Hepatocyte (in vitro differentiated cells): ENCODE measurements at regions not wholly inside any gene's neighbourhood (a gene's known extent, or its start where the extent isn't known, plus 50 kb on each side); places are given as distances from the start of the nearest gene placed in this dataset.

Experiments used
- DNase-seq: peaks from one replicate; pipeline ENCODE4 v3.0.0-alpha.2; 2016; ENCODE audit warnings: low spot score
- H2AFZ ChIP-seq: fragments of 200-600 bp; sonication (generic); 2 replicates; pipeline ENCODE4 v1.6.0; 2016; ENCODE audit warnings: antibody characterized with exemption, mild to moderate bottlenecking
- H3K27ac ChIP-seq: fragments of 200-600 bp; sonication (generic); 2 replicates; pipeline ENCODE4 v1.5.1; 2016; ENCODE audit warnings: mild to moderate bottlenecking
- H3K27me3 ChIP-seq: fragments of 200-600 bp; sonication (generic); 2 replicates; pipeline ENCODE4 v1.6.1; 2016
- H3K36me3 ChIP-seq: fragments of 200-600 bp; sonication (generic); replicated peaks from 2 replicates; pipeline ENCODE4 v1.5.1; 2016; ENCODE audit warnings: low read depth; ENCODE audit not compliant: insufficient read depth
- H3K4me1 ChIP-seq: fragments of 200-600 bp; sonication (generic); 2 replicates; pipeline ENCODE4 v1.5.1; 2016; ENCODE audit warnings: mild to moderate bottlenecking, moderate library complexity; ENCODE audit not compliant: insufficient read depth
- H3K4me2 ChIP-seq: fragments of 200-600 bp; sonication (generic); 2 replicates; pipeline ENCODE4 v1.6.0; 2016
- H3K4me3 ChIP-seq: fragments of 200-600 bp; sonication (generic); 2 replicates; pipeline ENCODE4 v1.5.1; 2016; ENCODE audit warnings: mild to moderate bottlenecking
- H3K79me2 ChIP-seq: fragments of 200-600 bp; sonication (generic); 2 replicates; pipeline ENCODE4 v1.6.0; 2017; ENCODE audit warnings: mild to moderate bottlenecking
- H3K9me2 ChIP-seq: fragments of 200-600 bp; sonication (generic); replicated peaks from 2 replicates; pipeline ENCODE4 v1.6.0; 2017; ENCODE audit warnings: mild to moderate bottlenecking; ENCODE audit not compliant: insufficient read depth
- H3K9me3 ChIP-seq: fragments of 200-600 bp; sonication (generic); 2 replicates; pipeline ENCODE4 v1.5.1; 2016; ENCODE audit warnings: low read depth, mild to moderate bottlenecking
- H4K20me1 ChIP-seq: fragments of 200-600 bp; sonication (generic); 2 replicates; pipeline ENCODE4 v1.6.0; 2016; ENCODE audit warnings: mild to moderate bottlenecking; ENCODE audit not compliant: insufficient read depth, poor library complexity, severe bottlenecking
- EZH2 ChIP-seq: fragments of 200-600 bp; sonication (generic); IDR thresholded peaks from 2 replicates; pipeline ENCODE4 v1.6.1; 2016; ENCODE audit warnings: antibody characterized with exemption, mild to moderate bottlenecking, borderline replicate concordance
- EZH2phosphoT487 ChIP-seq: fragments of 200-600 bp; sonication (generic); IDR thresholded peaks from one replicate; pipeline ENCODE4 v1.6.1; 2018; ENCODE audit warnings: antibody characterized with exemption, mild to moderate bottlenecking, low read depth, moderate library complexity; ENCODE audit not compliant: unreplicated experiment, severe bottlenecking
- WGBS: methylation state at CpG from one replicate; pipeline ENCODE4 v1.1.6; 2016; ENCODE audit warnings: low lambda C conversion rate; ENCODE audit errors: missing lambda C conversion rate; 5-methylcytosine and 5-hydroxymethylcytosine counted together
- TF ChIP-seq, protein P1 (sequence below): fragments of 200-600 bp; sonication (generic); IDR thresholded peaks from 2 replicates; pipeline ENCODE4 v1.5.1; 2016; ENCODE audit warnings: antibody characterized with exemption, mild to moderate bottlenecking; ENCODE audit not compliant: poor library complexity

DNA sequence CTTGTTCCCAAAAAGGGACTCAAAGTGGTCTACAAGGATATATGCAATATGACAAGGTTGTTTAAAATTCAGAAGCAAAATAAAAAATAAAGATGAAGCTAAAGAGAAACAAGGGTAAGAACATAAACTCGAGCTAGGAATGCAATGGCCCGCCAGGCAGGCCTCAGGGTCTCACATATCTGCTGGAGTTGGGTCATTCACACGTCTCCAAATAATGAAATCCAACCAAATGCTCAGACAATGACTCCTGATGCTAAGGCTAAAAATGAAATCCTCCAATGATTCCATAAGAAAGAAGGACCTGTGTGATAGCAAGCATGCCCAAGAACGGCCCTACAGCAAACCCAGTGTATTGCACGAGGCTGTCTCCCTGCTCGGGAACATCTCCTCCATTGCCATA lies 153.3 kb upstream of the ETS2 start:
- Histone ChIP-seq H3K79me2 (no peaks in the 10 kb centered on the region), H3K36me3 (no peaks in the 10 kb centered on the region), H4K20me1 (no peaks in the 10 kb centered on the region), H3K4me1 (no peaks in the 10 kb centered on the region), H3K4me2 (no peak overlapping the region), H3K27ac (no peak overlapping the region), H3K9me2 (no peaks in the 10 kb centered on the region), H3K4me3 (no peak overlapping the region), H2AFZ (no peak overlapping the region), H3K27me3 (peaks cover 41% of the 10 kb centered on the region), H3K9me3 (no peaks in the 10 kb centered on the region)
- TF ChIP-seq EZH2 = no peak
- TF ChIP-seq, protein P1, sequence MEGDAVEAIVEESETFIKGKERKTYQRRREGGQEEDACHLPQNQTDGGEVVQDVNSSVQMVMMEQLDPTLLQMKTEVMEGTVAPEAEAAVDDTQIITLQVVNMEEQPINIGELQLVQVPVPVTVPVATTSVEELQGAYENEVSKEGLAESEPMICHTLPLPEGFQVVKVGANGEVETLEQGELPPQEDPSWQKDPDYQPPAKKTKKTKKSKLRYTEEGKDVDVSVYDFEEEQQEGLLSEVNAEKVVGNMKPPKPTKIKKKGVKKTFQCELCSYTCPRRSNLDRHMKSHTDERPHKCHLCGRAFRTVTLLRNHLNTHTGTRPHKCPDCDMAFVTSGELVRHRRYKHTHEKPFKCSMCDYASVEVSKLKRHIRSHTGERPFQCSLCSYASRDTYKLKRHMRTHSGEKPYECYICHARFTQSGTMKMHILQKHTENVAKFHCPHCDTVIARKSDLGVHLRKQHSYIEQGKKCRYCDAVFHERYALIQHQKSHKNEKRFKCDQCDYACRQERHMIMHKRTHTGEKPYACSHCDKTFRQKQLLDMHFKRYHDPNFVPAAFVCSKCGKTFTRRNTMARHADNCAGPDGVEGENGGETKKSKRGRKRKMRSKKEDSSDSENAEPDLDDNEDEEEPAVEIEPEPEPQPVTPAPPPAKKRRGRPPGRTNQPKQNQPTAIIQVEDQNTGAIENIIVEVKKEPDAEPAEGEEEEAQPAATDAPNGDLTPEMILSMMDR = no peak
- TF ChIP-seq EZH2phosphoT487 = no peak
- WGBS = 87% methylated on average over 6 of the region's 6 CpGs
- no peak for DNase-seq

DNA sequence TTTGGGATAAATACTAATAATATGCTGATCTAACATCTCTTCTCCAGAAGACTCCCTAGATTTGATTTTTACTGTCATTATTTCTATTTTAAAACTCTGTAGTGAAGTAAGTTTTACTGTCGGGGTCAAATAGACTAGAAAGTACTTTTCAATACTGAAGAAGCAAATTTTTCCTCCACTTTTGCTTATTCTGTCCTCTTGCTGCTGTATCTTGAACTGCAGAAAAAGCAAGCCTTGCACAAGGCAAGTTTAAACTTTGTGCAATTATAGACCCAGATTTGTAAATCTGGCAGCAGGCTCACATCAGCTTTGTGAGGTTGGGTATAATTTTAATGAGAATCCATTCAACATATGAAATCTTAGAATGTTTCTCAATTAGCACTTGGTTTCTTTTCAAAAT lies 151.1 kb upstream of the ETS2 start:
- H3K9me3 ChIP-seq = no peaks in the 10 kb centered on the region
- no peaks in the 10 kb centered on the region for H4K20me1 ChIP-seq
- H3K27ac ChIP-seq = no peak overlapping the region
- no peaks in the 10 kb centered on the region for H3K9me2 ChIP-seq
- H3K4me2 ChIP-seq = no peak overlapping the region
- H3K79me2 ChIP-seq = no peaks in the 10 kb centered on the region
- 89% methylated on average over 1 of the region's 1 CpG for WGBS
- no peak overlapping the region for H3K4me3 ChIP-seq
- TF ChIP-seq, protein P1 = no peak
- TF ChIP-seq EZH2phosphoT487 (no peak), EZH2 (no peak)
- no peak for DNase-seq
- no peaks in the 10 kb centered on the region for H3K4me1 ChIP-seq
- no peaks in the 10 kb centered on the region for H3K36me3 ChIP-seq
- peaks cover 58% of the 10 kb centered on the region for H3K27me3 ChIP-seq
- no peak overlapping the region for H2AFZ ChIP-seq

DNA sequence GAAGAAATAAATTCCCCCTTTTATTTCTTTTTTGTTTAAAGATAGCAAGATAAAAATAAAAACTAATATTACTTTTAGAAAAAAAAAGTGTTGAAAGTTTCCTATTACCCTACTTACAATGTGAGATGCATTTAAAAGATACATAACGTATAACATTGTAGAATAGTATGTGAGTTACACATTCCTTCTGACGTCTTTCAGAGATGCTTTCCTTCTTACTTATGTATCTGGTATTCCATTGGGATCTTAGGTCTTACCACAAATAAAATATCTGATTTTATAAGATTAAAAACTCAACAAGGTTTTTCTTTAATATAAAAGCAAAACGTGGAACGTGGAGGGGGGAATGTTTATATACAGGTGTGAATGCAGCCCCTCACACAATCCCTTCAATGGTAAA lies 147.2 kb upstream of the ETS2 start:
- H4K20me1 ChIP-seq = no peaks in the 10 kb centered on the region
- H3K4me2 ChIP-seq = no peak overlapping the region
- peaks cover 92% of the 10 kb centered on the region for H3K27me3 ChIP-seq
- no peak overlapping the region for H3K27ac ChIP-seq
- TF ChIP-seq, protein P1 = no peak
- no peaks in the 10 kb centered on the region for H3K79me2 ChIP-seq
- no peaks in the 10 kb centered on the region for H3K9me3 ChIP-seq
- DNase-seq = no peak
- WGBS = 67% methylated on average over 4 of the region's 4 CpGs
- H3K36me3 ChIP-seq = no peaks in the 10 kb centered on the region
- no peaks in the 10 kb centered on the region for H3K9me2 ChIP-seq
- no peak overlapping the region for H3K4me3 ChIP-seq
- no peak overlapping the region for H2AFZ ChIP-seq
- H3K4me1 ChIP-seq = peaks cover 4% of the 10 kb centered on the region

DNA sequence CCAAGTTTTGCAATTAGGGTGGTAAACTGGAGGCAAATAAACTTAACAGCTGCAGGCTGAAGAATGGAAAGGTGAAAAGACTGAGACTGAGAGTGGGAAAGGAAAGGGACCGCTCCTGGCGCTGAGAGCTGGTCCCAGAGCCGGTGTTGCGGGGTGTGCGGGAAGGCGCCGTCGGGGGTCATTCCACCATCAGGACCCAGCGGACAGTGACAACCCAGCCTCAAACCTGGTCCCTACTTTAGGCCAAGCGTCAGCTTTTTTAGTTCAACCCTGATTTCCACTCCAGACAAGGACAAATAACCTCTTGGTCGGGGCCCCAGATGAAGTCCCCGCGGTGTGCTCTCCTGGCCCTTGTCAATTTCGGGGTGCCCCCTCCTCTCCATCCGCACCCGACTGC lies 145.8 kb upstream of the ETS2 start:
- Histone ChIP-seq H3K9me3 (no peaks in the 10 kb centered on the region), H3K4me3 (peak overlapping the region; percentile 44), H2AFZ (no peak overlapping the region), H3K27ac (no peak overlapping the region), H3K4me1 (peaks cover 4% of the 10 kb centered on the region), H3K4me2 (peak overlapping the region; percentile 88), H3K79me2 (no peaks in the 10 kb centered on the region), H3K27me3 (peaks cover 99% of the 10 kb centered on the region), H4K20me1 (no peaks in the 10 kb centered on the region), H3K36me3 (no peaks in the 10 kb centered on the region), H3K9me2 (no peaks in the 10 kb centered on the region)
- no peak for TF ChIP-seq EZH2phosphoT487
- TF ChIP-seq EZH2 = no peak
- TF ChIP-seq, protein P1 = no peak
- 35% methylated on average over 11 of the region's 16 CpGs for WGBS
- DNase-seq = no peak
